Neural cell (in vitro differentiated cells): ENCODE measurements at regions not wholly inside any gene's neighbourhood (a gene's known extent, or its start where the extent isn't known, plus 50 kb on each side); places are given as distances from the start of the nearest gene placed in this dataset.
"Not testable (repeated sequence)": the region's sequence is repeated elsewhere in the genome, so short reads cannot be mapped to it uniquely, and the experiment has no call there.

ENCODE experiments used
- H2AFZ ChIP-seq: fragments of 200-600, 300-800 bp; sonication (generic), shearing (Covaris generic); 2 replicates; pipeline ENCODE4 v1.6.0; 2014; ENCODE audit warnings: low read depth, mild to moderate bottlenecking, antibody characterized with exemption, low read length, moderate library complexity
- H3F3A ChIP-seq: fragments of 200-600 bp; shearing (Covaris generic); 2 replicates; pipeline ENCODE4 v1.6.1; 2016; ENCODE audit warnings: mild to moderate bottlenecking, moderate library complexity, mixed read lengths, antibody characterized with exemption, low read length; ENCODE audit not compliant: insufficient read depth, poor library complexity, severe bottlenecking
- H3K27ac ChIP-seq: fragments of 200-600, 300-800 bp; sonication (generic), shearing (Covaris generic); 2 replicates; pipeline ENCODE4 v1.5.1; 2014; ENCODE audit warnings: mild to moderate bottlenecking, low read length, moderate library complexity
- H3K27me3 ChIP-seq: fragments of 300-800, 200-600 bp; sonication (generic), shearing (Covaris generic); 2 replicates; pipeline ENCODE4 v1.6.0; 2014; ENCODE audit warnings: mild to moderate bottlenecking, low read depth, low read length, moderate library complexity; ENCODE audit not compliant: insufficient read depth
- H3K36me3 ChIP-seq: fragments of 300-800, 200-600 bp; sonication (generic), shearing (Covaris generic); 2 replicates; pipeline ENCODE4 v1.5.1; 2014; ENCODE audit warnings: mild to moderate bottlenecking, antibody characterized with exemption, low read length, moderate library complexity; ENCODE audit not compliant: insufficient read depth
- H3K4me2 ChIP-seq: fragments of 300-800, 200-600 bp; sonication (generic), shearing (Covaris generic); 2 replicates; pipeline ENCODE4 v1.6.0; 2014; ENCODE audit warnings: mild to moderate bottlenecking, low read length
- H3K4me3 ChIP-seq: fragments of 300-800, 200-600 bp; sonication (generic), shearing (Covaris generic); 2 replicates; pipeline ENCODE4 v1.5.1; 2014; ENCODE audit warnings: mild to moderate bottlenecking, low read length, moderate library complexity
- H3K79me2 ChIP-seq: fragments of 200-600 bp; shearing (Covaris generic); replicated peaks from 2 replicates; pipeline ENCODE4 v1.6.0; 2014; ENCODE audit warnings: mild to moderate bottlenecking, low read length, moderate library complexity; ENCODE audit not compliant: insufficient read depth
- H3K9ac ChIP-seq: fragments of 300-800, 200-600 bp; sonication (generic), shearing (Covaris generic); 2 replicates; pipeline ENCODE4 v1.6.1; 2016; ENCODE audit warnings: mild to moderate bottlenecking, low read length, mixed read lengths
- H3K9me2 ChIP-seq: fragments of 200-600 bp; shearing (Covaris generic); 2 replicates; pipeline ENCODE4 v1.6.1; 2016; ENCODE audit warnings: mild to moderate bottlenecking, low read length, mixed read lengths; ENCODE audit not compliant: insufficient read depth
- H3K9me3 ChIP-seq: fragments of 200-600, 300-800 bp; sonication (generic), shearing (Covaris generic); 2 replicates; pipeline ENCODE4 v1.6.1; 2016; ENCODE audit warnings: mild to moderate bottlenecking, mixed run types, low read length, moderate library complexity, mixed read lengths
- H4K20me1 ChIP-seq: fragments of 200-600 bp; shearing (Covaris generic); 2 replicates; pipeline ENCODE4 v1.6.1; 2016; ENCODE audit warnings: mild to moderate bottlenecking, mixed run types; ENCODE audit not compliant: insufficient read depth
- EP300 ChIP-seq: fragments of 450-650 bp; conservative IDR thresholded peaks from 2 replicates; pipeline ENCODE4 v1.6.1; 2014; ENCODE audit warnings: antibody characterized with exemption, mild to moderate bottlenecking, moderate library complexity; ENCODE audit not compliant: poor library complexity, severe bottlenecking
- EZH2 ChIP-seq: fragments of 200-600, 300-800 bp; shearing (Covaris generic), sonication (generic); IDR thresholded peaks from 2 replicates; pipeline ENCODE4 v1.6.1; 2014; ENCODE audit warnings: antibody characterized with exemption, low read length, borderline replicate concordance, mild to moderate bottlenecking; ENCODE audit not compliant: insufficient read depth, poor library complexity, severe bottlenecking
- MXI1 ChIP-seq: fragments of 450-650 bp; conservative IDR thresholded peaks from 2 replicates; pipeline ENCODE4 v1.6.1; 2014; ENCODE audit warnings: antibody characterized with exemption, mild to moderate bottlenecking; ENCODE audit not compliant: poor library complexity, severe bottlenecking
- POLR2AphosphoS5 ChIP-seq: IDR thresholded peaks from 2 replicates; pipeline ENCODE4 v1.6.1; 2012
- RAD21 ChIP-seq: fragments of 450-650 bp; conservative IDR thresholded peaks from 2 replicates; pipeline ENCODE4 v1.6.1; 2014; ENCODE audit warnings: antibody characterized with exemption, mild to moderate bottlenecking, moderate library complexity
- SMC3 ChIP-seq: fragments of 450-650 bp; conservative IDR thresholded peaks from 2 replicates; pipeline ENCODE4 v1.6.1; 2014; ENCODE audit warnings: antibody characterized with exemption, mild to moderate bottlenecking, moderate library complexity; ENCODE audit not compliant: poor library complexity
- TAF1 ChIP-seq: IDR thresholded peaks from 2 replicates; pipeline ENCODE4 v1.6.1; 2012; ENCODE audit warnings: low read depth
- TF ChIP-seq, protein P1 (sequence below): IDR thresholded peaks from 2 replicates; pipeline ENCODE4 v1.6.1; 2012; ENCODE audit warnings: borderline replicate concordance
- TF ChIP-seq, protein P2 (sequence below): fragments of 450-650 bp; IDR thresholded peaks from 2 replicates; pipeline ENCODE4 v1.5.1; 2014; ENCODE audit warnings: antibody characterized with exemption, mild to moderate bottlenecking, moderate library complexity; ENCODE audit not compliant: poor library complexity, severe bottlenecking

DNA sequence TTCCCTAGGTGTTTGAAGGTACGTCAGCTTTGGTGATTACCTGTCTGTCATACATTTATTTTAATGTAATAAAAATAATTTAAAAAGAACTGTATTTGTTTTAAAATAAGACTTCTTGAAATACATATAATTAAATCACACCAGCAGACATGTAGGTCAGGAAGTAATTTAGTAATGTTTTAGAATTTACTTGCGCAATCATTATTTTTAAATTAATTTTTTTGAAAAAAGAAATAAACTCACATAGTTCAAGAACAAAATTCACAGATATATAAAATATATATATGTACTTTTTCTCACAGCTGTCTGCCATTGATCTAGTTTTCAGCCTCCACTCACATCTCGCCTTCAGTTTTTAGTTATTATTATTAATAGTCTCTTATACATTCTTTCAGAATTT is 875.9 kb downstream of the TTLL7 start:
- no peak overlapping the region for H3K4me3 ChIP-seq
- no peaks in the 10 kb centered on the region for H3K79me2 ChIP-seq
- H4K20me1 ChIP-seq = no peaks in the 10 kb centered on the region
- H3K9me2 ChIP-seq = no peaks in the 10 kb centered on the region
- no peaks in the 10 kb centered on the region for H3K27me3 ChIP-seq
- H3K4me2 ChIP-seq = no peak overlapping the region
- no peak overlapping the region for H3K27ac ChIP-seq
- no peaks in the 10 kb centered on the region for H3K9me3 ChIP-seq
- H2AFZ ChIP-seq = no peak overlapping the region
- H3K36me3 ChIP-seq = no peaks in the 10 kb centered on the region
- TF ChIP-seq EP300 (no peak), RAD21 (no peak), MXI1 (no peak), SMC3 (no peak), TAF1 (no peak), POLR2AphosphoS5 (no peak), EZH2 (no peak)
- TF ChIP-seq, protein P1, sequence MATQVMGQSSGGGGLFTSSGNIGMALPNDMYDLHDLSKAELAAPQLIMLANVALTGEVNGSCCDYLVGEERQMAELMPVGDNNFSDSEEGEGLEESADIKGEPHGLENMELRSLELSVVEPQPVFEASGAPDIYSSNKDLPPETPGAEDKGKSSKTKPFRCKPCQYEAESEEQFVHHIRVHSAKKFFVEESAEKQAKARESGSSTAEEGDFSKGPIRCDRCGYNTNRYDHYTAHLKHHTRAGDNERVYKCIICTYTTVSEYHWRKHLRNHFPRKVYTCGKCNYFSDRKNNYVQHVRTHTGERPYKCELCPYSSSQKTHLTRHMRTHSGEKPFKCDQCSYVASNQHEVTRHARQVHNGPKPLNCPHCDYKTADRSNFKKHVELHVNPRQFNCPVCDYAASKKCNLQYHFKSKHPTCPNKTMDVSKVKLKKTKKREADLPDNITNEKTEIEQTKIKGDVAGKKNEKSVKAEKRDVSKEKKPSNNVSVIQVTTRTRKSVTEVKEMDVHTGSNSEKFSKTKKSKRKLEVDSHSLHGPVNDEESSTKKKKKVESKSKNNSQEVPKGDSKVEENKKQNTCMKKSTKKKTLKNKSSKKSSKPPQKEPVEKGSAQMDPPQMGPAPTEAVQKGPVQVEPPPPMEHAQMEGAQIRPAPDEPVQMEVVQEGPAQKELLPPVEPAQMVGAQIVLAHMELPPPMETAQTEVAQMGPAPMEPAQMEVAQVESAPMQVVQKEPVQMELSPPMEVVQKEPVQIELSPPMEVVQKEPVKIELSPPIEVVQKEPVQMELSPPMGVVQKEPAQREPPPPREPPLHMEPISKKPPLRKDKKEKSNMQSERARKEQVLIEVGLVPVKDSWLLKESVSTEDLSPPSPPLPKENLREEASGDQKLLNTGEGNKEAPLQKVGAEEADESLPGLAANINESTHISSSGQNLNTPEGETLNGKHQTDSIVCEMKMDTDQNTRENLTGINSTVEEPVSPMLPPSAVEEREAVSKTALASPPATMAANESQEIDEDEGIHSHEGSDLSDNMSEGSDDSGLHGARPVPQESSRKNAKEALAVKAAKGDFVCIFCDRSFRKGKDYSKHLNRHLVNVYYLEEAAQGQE = no peak
- TF ChIP-seq, protein P2, sequence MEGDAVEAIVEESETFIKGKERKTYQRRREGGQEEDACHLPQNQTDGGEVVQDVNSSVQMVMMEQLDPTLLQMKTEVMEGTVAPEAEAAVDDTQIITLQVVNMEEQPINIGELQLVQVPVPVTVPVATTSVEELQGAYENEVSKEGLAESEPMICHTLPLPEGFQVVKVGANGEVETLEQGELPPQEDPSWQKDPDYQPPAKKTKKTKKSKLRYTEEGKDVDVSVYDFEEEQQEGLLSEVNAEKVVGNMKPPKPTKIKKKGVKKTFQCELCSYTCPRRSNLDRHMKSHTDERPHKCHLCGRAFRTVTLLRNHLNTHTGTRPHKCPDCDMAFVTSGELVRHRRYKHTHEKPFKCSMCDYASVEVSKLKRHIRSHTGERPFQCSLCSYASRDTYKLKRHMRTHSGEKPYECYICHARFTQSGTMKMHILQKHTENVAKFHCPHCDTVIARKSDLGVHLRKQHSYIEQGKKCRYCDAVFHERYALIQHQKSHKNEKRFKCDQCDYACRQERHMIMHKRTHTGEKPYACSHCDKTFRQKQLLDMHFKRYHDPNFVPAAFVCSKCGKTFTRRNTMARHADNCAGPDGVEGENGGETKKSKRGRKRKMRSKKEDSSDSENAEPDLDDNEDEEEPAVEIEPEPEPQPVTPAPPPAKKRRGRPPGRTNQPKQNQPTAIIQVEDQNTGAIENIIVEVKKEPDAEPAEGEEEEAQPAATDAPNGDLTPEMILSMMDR = no peak
- H3F3A ChIP-seq = no peaks in the 10 kb centered on the region
- H3K9ac ChIP-seq = no peak overlapping the region

GRCh38 chr1:83118472-83118871 is 880.5 kb downstream of the TTLL7 start:
- Histone ChIP-seq H3K79me2 (no peaks in the 10 kb centered on the region), H3K4me3 (no peak overlapping the region), H2AFZ (no peak overlapping the region), H3K4me2 (no peak overlapping the region), H3K36me3 (no peaks in the 10 kb centered on the region), H3K27ac (no peak overlapping the region), H3K27me3 (no peaks in the 10 kb centered on the region), H3F3A (peaks cover 4% of the 10 kb centered on the region), H3K9me2 (no peaks in the 10 kb centered on the region), H3K9me3 (no peaks in the 10 kb centered on the region), H3K9ac (no peak overlapping the region), H4K20me1 (no peaks in the 10 kb centered on the region)
- TF ChIP-seq POLR2AphosphoS5 (no peak), EZH2 (no peak), TAF1 (no peak)

- H3F3A ChIP-seq, H3K27me3 ChIP-seq, H3K79me2 ChIP-seq: not testable (repeated sequence)
Measured at GRCh38 chr1:83117030-83117429, 881.9 kb downstream of the TTLL7 start.

More at GRCh38 chr1:83117030-83117429, 881.9 kb downstream of the TTLL7 start:
- not testable (repeated sequence) for H3K9me3 ChIP-seq, H2AFZ ChIP-seq, H3K27ac ChIP-seq, H3K9me2 ChIP-seq, H4K20me1 ChIP-seq, H3K36me3 ChIP-seq, H3K4me2 ChIP-seq, H3K4me3 ChIP-seq, H3K9ac ChIP-seq
